CD4-positive, alpha-beta T cell (primary cell): ENCODE measurements at regions not wholly inside any gene's neighbourhood (a gene's known extent, or its start where the extent isn't known, plus 50 kb on each side); places are given as distances from the start of the nearest gene placed in this dataset.

ENCODE experiments used
- ATAC-seq: fragments of 200-7000 bp; cut with Tn5 transposase; one replicate; pipeline ENCODE4 v1.10.0; 2022; ENCODE audit warnings: mild to moderate bottlenecking; ENCODE audit not compliant: poor library complexity
- CTCF ChIA-PET: fragments of 350-600 bp; sonication (Branson Sonifier 250); formaldehyde crosslinking; loops from one replicate; lab custom pipeline; 2021; ENCODE audit warnings: antibody characterized with exemption, inconsistent platforms; lab: Charles Lee
- POLR2A ChIA-PET: fragments of 350-600 bp; sonication (Branson Sonifier 250); formaldehyde crosslinking; loops from one replicate; lab custom pipeline; 2021; ENCODE audit warnings: antibody characterized with exemption, inconsistent platforms; lab: Charles Lee
- DNase-seq, 14 experiments: peaks; one replicate each; pipeline ENCODE4 v3.0.0-alpha.2; 2013 to 2020; ENCODE audit warnings: mixed read lengths in 2 of 14
- H3K27ac ChIP-seq, 2 donors: one replicate each; pipeline versions ENCODE4 v1.5.1 to v1.7.0; 2013; ENCODE audit warnings: low read length in 2 of 2, low read depth in 1 of 2, mild to moderate bottlenecking in 1 of 2
- H3K27me3 ChIP-seq, 2 experiments: 1 replicate in 1 of 2; 2 replicates in 1 of 2; pipeline versions ENCODE4 v1.6.1 to v1.7.0; 2013; ENCODE audit warnings: low read length in 2 of 2, control low read depth in 1 of 2, mild to moderate bottlenecking in 1 of 2, moderate library complexity in 1 of 2; ENCODE audit not compliant: insufficient read depth in 2 of 2, control insufficient read depth in 1 of 2
- H3K36me3 ChIP-seq: one replicate; pipeline ENCODE4 v1.6.1; 2013; ENCODE audit warnings: low read length, control low read depth; ENCODE audit not compliant: insufficient read depth
- H3K4me1 ChIP-seq: one replicate; pipeline ENCODE4 v1.6.1; 2013; ENCODE audit warnings: low read length, control low read depth; ENCODE audit not compliant: insufficient read depth
- H3K4me3 ChIP-seq: one replicate; pipeline ENCODE4 v1.5.1; 2013; ENCODE audit warnings: mild to moderate bottlenecking, low read length, moderate library complexity
- H3K9me3 ChIP-seq, 2 experiments: 1 replicate in 1 of 2; 2 replicates in 1 of 2; pipeline versions ENCODE4 v1.6.1 to v1.7.0; 2013; ENCODE audit warnings: low read length in 2 of 2, mild to moderate bottlenecking in 2 of 2, control low read depth in 1 of 2, moderate library complexity in 1 of 2; ENCODE audit not compliant: control insufficient read depth in 1 of 2, insufficient read depth in 1 of 2
- H3K27ac Mint-ChIP-seq: one replicate; pipeline ENCODE4 v1.8.0; 2020; ENCODE audit warnings: mixed read lengths
- H3K27me3 Mint-ChIP-seq: one replicate; pipeline ENCODE4 v1.8.0; 2021; ENCODE audit warnings: mixed read lengths
- H3K36me3 Mint-ChIP-seq: one replicate; pipeline ENCODE4 v1.8.0; 2021; ENCODE audit warnings: low read depth, mixed read lengths
- H3K4me1 Mint-ChIP-seq: one replicate; pipeline ENCODE4 v1.8.0; 2021; ENCODE audit warnings: low read depth, mixed read lengths
- H3K4me3 Mint-ChIP-seq: one replicate; pipeline ENCODE4 v1.8.0; 2020; ENCODE audit warnings: mild to moderate bottlenecking, mixed read lengths
- H3K9me3 Mint-ChIP-seq: one replicate; pipeline ENCODE4 v1.8.0; 2020; ENCODE audit warnings: mixed read lengths
- CTCF ChIP-seq: fragments of 200-600 bp; IDR thresholded peaks from one replicate; pipeline ENCODE4 v1.8.0; 2022; ENCODE audit warnings: antibody characterized with exemption, mild to moderate bottlenecking
- intact Hi-C, 2 experiments: fragments of 100-400 bp; cut with DNase I in 1 of 2; cut with micrococcal nuclease in 1 of 2; formaldehyde crosslinking; loops; one replicate each; pipeline versions ENCODE4 v1.15.1 to v1.9.0; 2023 to 2025; cut with DNase I, micrococcal nuclease

- POLR2A ChIA-PET = no interaction called here
- H3K4me3 Mint-ChIP-seq = no peak overlapping the region
- peaks cover 0 to 8% of the 10 kb centered on the region in 2 experiments for H3K27me3 ChIP-seq
- CTCF ChIA-PET = no interaction called here
- H3K27me3 Mint-ChIP-seq = no peaks in the 10 kb centered on the region
- no peaks in the 10 kb centered on the region for H3K4me1 ChIP-seq
- TF ChIP-seq CTCF = no peak
- H3K36me3 Mint-ChIP-seq = no peaks in the 10 kb centered on the region
- no peak overlapping the region for H3K27ac ChIP-seq
- no peak overlapping the region for H3K4me3 ChIP-seq
- DNase-seq = no peak
- H3K36me3 ChIP-seq = no peaks in the 10 kb centered on the region
- H3K9me3 ChIP-seq = peaks cover 0 to 9% of the 10 kb centered on the region in 2 experiments
- intact Hi-C loops = no loop called here
- ATAC-seq = no peak
- peaks cover 2% of the 10 kb centered on the region for H3K9me3 Mint-ChIP-seq
- no peaks in the 10 kb centered on the region for H3K4me1 Mint-ChIP-seq
- no peak overlapping the region for H3K27ac Mint-ChIP-seq
Observed at GRCh38 chr22:48204296-48204695, 1441.8 kb downstream of the TBC1D22A start.

GRCh38 chr22:48199667-48200066, 1437.2 kb downstream of the TBC1D22A start:
- H3K27me3 Mint-ChIP-seq = peaks cover 21% of the 10 kb centered on the region
- no peaks in the 10 kb centered on the region for H3K4me1 ChIP-seq
- H3K36me3 ChIP-seq = no peaks in the 10 kb centered on the region
- H3K4me3 ChIP-seq = no peak overlapping the region
- ChIA-PET POLR2A (no interaction called here), CTCF (no interaction called here)
- no peak overlapping the region for H3K27ac Mint-ChIP-seq
- H3K36me3 Mint-ChIP-seq = no peaks in the 10 kb centered on the region
- no peak overlapping the region for H3K4me3 Mint-ChIP-seq
- intact Hi-C loops = no loop called here
- H3K9me3 ChIP-seq = no peaks in the 10 kb centered on the region
- H3K4me1 Mint-ChIP-seq = no peaks in the 10 kb centered on the region
- no peak overlapping the region for H3K27ac ChIP-seq
- H3K9me3 Mint-ChIP-seq = no peaks in the 10 kb centered on the region
- H3K27me3 ChIP-seq = peaks cover 0 to 3% of the 10 kb centered on the region in 2 experiments
- ATAC-seq (no peak), DNase-seq (no peak)
- TF ChIP-seq CTCF = no peak

GRCh38 chr22:48198489-48199459, 1436.3 kb downstream of the TBC1D22A start:
- DNase-seq (no peak), ATAC-seq (no peak)
- H3K9me3 Mint-ChIP-seq = no peaks in the 10 kb centered on the region
- no peak overlapping the region for H3K4me3 ChIP-seq
- ChIA-PET CTCF (no interaction called here), POLR2A (no interaction called here)
- no peaks in the 10 kb centered on the region for H3K36me3 ChIP-seq
- H3K27ac Mint-ChIP-seq = no peak overlapping the region
- H3K27me3 ChIP-seq = peaks cover 0 to 3% of the 10 kb centered on the region in 2 experiments
- no peaks in the 10 kb centered on the region for H3K4me1 Mint-ChIP-seq
- TF ChIP-seq CTCF = no peak
- no peaks in the 10 kb centered on the region for H3K9me3 ChIP-seq
- intact Hi-C loops = no loop called here
- no peak overlapping the region for H3K27ac ChIP-seq
- H3K4me1 ChIP-seq = no peaks in the 10 kb centered on the region
- H3K4me3 Mint-ChIP-seq = no peak overlapping the region
- H3K27me3 Mint-ChIP-seq = peaks cover 21% of the 10 kb centered on the region
- no peaks in the 10 kb centered on the region for H3K36me3 Mint-ChIP-seq
